HG02973 (cell line): ENCODE measurements at regions not wholly inside any gene's neighbourhood (a gene's known extent, or its start where the extent isn't known, plus 50 kb on each side); places are given as distances from the start of the nearest gene placed in this dataset.
"Not testable (repeated sequence)": the region's sequence is repeated elsewhere in the genome, so short reads cannot be mapped to it uniquely, and the experiment has no call there.

Experiments
- ATAC-seq: cut with Tn5 transposase; IDR thresholded peaks from one replicate; pipeline ENCODE4 v1.9.1; 2021; ENCODE audit warnings: moderate library complexity; ENCODE audit not compliant: unreplicated experiment

GRCh38 chr15:79602731-79603130, 170.6 kb downstream of the MINAR1 start:
- no peak for ATAC-seq

- ATAC-seq, result no peak
Observed at GRCh38 chr15:79606831-79607355, 174.8 kb downstream of the MINAR1 start.

- ATAC-seq, result no peak
Observed at GRCh38 chr15:79608066-79608864, 176.1 kb downstream of the MINAR1 start.

DNA sequence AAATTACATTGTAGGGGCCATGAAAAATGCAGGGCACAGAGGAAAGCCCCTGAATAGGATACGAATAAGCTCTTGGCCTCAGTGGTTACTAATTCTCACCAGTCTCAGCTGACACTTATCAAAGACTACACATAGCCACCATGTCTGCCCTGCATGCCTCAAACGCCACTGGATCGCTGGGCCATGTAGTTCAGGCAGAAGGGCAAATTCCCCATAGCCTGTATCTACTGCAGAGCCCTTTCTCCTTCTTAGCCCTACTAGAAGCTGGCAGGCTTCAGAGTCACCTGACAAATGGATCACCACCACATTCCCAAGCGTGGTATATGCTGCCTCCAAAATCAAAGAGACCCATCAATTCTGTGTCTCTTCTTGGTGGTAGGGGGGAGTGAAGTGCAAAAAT, 177.4 kb downstream of the MINAR1 start:
- no peak for ATAC-seq

DNA sequence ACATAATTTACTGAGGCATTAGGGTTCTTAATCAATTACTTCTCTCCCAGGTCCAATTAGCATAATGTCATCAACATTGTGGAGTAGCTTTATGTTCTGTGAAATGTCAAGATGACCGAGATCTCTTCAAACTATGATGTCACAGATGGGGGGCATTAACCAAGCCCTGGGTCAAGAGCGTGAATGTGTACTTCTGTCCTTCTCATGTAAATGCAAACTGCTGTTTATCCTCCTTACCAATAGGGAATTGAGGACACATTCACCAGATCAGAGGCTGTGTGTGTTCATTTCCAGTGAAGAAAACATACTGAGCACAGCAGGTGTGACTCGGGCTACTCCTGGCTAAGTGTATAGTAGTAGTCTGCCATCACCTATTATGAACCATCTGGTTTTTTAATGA, 177.9 kb downstream of the MINAR1 start:
- ATAC-seq, result no peak

DNA sequence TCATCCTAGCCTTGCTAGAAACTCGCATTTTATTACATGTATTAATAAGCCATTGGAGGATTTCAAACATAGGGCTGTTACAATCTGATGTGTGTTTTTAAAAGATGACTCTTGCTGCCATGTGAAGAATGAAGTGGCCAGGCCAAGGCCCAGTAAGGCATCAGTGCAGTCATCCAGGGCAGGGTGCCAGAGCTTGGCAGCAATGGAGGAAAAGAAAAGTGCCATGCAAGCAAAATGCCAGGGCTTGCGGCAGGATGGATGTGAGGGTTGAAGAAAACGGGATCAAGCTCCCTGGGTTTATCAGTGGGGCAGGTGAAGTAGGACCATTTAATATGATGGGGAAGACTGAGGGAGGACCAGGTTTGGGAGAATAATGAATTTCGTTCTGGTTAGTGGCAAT, 183.6 kb downstream of the MINAR1 start:
- no peak for ATAC-seq

GRCh38 chr15:79617071-79617470, 184.9 kb downstream of the MINAR1 start:
- no peak for ATAC-seq

DNA sequence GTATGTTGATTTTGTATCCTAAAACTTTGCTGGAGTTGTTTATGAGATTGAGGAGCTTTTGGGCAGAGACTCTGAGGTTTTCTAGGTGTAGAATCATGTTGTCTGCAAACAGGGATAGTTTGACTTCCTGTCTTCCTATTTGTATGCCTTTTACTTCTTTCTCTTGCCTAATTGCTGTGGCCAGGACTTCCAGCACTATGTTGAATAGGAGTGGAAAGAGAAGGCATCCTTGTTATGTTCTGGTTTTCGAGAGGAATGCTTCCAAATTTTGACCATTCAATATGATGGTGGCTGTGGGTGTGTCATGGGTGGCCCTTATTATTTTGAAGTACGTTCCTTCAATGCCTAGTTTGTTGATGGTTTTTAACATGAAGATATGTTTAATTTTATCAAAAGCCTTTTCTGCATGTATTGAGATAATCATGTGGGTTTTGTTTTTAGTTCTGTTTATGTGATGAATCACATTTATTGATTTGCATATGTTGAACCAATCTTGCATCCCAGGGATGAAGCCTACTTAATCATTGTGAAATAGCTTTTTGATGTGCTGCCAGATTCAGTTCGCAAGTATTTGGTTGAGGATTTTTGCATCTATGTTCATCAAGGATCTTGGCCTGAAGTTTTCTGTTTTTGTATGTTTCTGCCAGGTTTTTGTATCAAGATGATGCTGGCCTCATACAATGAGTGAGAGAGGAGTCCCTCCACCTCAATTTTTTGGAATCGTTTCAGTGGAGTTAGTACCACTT, 188.1 kb downstream of the MINAR1 start:
- no peak for ATAC-seq

GRCh38 chr15:79621805-79622204, 189.7 kb downstream of the MINAR1 start:
- not testable (repeated sequence) for ATAC-seq

DNA sequence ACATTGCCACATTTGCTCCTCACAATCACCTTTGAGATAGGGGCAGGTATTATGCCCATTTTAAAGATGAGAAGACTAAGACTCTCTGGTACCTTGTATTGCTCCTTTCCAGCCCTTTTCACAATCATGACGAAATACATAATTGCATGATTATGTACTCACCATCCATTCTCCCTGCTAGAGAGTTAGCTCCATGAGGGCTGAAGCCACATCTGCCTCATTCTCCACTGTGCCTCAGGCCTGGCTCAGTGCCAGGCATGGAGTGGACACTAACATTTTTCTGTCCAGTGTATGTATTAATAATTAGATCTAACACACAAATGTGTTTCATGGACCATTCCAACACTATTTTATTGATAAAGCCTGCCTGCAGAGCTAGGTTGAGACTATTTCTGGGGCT, 191.4 kb downstream of the MINAR1 start:
- no peak for ATAC-seq

DNA sequence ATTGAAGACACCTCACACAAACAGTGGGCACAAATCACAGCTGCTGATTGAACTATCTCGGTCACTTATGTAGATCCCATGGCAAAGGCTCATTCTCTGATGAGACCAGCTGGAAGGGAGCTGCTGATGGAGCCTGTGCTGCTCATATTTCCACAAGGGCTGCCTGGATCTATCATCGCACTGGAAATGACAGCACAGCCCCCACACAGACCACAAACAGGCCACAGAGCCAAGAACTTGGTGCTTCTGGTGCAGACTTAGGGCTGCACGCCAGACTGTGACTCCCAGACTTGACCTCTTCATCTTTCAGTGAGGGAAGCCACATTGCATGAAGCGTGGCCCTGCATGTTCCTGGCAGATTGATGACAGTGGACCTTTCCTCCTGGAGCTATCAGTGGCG, 197.6 kb downstream of the MINAR1 start:
- no peak for ATAC-seq

GRCh38 chr15:79632457-79632856, 200.3 kb downstream of the MINAR1 start:
- ATAC-seq, result no peak

DNA sequence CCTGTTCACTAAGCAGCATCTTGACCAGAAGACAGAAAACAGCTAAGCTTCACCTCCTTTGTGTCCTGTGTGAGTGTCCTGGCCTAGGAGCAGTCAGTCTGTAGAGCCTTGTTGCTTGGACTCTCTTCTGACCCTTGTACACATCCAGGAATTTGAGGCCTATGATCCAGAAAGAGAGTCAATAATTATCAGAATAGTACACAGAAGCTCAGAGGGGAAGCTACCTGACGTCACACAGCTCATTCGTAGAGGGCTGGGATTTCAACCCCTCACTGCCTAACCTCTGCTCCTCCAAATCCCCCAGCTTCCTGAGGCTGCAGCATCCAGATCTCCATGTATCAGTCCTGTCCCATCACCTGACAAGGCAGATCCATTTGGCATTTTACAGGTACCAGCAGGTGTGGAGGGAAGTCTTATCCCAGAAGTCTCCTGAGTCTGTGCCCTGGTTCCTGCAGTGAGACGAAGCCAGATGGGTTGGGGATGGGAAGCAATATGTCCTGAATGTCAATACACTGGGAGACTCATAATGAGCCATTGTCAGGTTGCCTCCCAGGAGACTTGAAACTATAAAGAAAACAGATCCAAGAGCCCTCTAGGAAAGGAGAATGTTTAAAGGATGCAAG, 203.1 kb downstream of the MINAR1 start:
- ATAC-seq, result no peak

GRCh38 chr15:79635897-79636561, 203.9 kb downstream of the MINAR1 start:
- ATAC-seq, result no peak

DNA sequence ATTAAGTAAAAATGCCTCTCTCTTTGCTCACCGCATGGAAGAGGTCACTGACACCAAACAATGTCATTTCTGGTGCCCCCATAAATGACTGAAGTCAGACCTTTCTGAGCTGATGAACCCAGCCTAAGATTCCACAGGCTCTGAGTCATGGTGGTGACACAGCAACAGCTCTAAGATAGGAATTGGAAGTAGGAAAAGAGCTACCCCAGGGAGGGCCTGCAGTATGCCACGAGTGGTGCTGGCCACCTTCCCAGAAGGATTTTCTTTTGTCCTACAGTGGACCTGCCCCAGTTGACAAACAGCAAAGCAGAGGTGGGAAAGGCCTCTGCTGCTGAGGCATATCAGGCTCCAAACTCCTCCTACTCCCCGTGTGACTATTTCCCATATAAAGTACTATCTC, 208.1 kb downstream of the MINAR1 start:
- ATAC-seq, result no peak

DNA sequence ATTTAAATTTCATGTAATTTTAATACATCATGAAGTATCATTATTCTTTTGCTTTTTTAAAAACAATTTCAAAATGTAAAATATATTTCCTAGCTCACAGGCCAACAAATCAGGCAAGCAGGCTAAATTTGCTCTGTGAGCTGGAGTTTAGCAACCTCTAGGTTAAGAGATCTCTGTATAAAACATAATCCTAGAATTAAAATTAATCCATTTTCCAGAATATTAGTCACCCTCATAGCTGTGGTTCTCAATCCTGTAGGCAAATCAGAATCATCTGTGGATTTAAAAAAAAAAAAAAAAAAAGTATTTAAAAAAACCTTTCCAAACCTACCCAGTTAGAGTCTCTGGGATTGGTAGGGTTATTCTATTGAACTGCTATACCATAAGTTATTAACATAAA, 209.7 kb downstream of the MINAR1 start:
- ATAC-seq, result no peak

- ATAC-seq, result no peak
Observed at GRCh38 chr15:79643393-79643792, 211.3 kb downstream of the MINAR1 start.

GRCh38 chr15:79644091-79644490, 212.0 kb downstream of the MINAR1 start:
- ATAC-seq, result no peak

DNA sequence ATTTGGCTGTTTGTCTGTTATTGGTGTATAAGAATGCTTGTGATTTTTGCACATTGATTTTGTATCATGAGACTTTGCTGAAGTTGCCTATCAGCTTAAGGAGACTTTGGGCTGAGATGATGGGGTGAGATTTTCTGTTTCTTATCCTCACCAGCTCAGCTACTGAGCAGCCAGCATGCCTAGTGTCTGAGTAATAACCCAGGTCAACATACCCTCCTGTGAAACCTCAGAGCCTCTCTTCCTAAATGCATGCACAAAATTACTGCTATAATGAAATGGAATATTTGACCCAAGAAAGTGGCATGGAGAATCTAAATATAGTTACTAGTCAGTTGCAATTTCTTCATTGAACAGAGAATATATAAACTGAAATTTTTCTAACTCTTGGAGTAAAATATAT, 220.8 kb downstream of the MINAR1 start:
- ATAC-seq, result not testable (repeated sequence)

DNA sequence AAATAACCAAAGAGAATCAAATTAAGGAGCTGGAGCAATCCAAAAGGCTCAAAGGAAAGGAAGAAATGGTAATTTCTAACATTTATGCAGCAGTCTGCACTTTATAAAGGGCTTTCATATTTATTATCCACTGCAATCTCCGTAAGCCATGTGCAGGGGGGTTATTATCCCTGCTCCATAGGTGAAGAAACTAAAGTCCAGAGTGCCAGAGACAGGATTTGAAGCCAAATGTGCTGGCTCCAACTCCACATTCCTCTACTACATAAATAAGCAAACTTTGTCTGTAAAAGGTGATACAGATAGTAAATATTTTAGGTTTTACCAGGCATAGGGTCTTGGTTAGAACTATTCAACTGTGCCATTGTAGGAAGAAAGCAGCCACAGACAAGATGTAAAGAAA, 221.4 kb downstream of the MINAR1 start:
- ATAC-seq, result no peak
